ENCODE measurements at regions not wholly inside any gene's neighbourhood (a gene's known extent, or its start where the extent isn't known, plus 50 kb on each side); places are given as distances from the start of the nearest gene placed in this dataset.

DNA sequence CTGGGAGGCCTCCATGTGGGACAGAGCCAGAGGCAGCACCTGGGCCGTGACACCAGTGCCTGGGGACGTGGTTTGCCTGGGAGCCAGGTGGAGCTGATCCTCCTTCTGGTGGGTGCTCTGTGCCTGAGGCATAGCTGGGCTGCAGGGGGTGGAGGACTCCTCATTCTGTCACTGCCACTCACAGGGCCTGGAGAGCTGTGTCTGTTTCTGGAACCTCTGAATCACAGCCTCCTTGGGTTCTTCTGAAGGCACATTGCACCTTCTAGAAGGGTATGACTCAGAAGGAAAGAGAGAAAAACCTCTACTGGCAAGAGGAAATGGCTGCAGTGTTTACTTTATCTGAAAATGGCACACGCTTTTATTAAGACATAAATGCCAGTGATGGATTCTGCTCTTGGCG, 659.8 kb downstream of the VRK1 start:
- no peak for TF ChIP-seq YY1 (IDR thresholded peaks at IDR 0.05; ENCODE audit: low read depth)
- TF ChIP-seq, protein P1, sequence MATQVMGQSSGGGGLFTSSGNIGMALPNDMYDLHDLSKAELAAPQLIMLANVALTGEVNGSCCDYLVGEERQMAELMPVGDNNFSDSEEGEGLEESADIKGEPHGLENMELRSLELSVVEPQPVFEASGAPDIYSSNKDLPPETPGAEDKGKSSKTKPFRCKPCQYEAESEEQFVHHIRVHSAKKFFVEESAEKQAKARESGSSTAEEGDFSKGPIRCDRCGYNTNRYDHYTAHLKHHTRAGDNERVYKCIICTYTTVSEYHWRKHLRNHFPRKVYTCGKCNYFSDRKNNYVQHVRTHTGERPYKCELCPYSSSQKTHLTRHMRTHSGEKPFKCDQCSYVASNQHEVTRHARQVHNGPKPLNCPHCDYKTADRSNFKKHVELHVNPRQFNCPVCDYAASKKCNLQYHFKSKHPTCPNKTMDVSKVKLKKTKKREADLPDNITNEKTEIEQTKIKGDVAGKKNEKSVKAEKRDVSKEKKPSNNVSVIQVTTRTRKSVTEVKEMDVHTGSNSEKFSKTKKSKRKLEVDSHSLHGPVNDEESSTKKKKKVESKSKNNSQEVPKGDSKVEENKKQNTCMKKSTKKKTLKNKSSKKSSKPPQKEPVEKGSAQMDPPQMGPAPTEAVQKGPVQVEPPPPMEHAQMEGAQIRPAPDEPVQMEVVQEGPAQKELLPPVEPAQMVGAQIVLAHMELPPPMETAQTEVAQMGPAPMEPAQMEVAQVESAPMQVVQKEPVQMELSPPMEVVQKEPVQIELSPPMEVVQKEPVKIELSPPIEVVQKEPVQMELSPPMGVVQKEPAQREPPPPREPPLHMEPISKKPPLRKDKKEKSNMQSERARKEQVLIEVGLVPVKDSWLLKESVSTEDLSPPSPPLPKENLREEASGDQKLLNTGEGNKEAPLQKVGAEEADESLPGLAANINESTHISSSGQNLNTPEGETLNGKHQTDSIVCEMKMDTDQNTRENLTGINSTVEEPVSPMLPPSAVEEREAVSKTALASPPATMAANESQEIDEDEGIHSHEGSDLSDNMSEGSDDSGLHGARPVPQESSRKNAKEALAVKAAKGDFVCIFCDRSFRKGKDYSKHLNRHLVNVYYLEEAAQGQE (IDR thresholded peaks at IDR 0.05; ENCODE audit: low read depth): no peak
- no peak for TF ChIP-seq TAF1 (IDR thresholded peaks at IDR 0.05; ENCODE audit: low read depth)
- TF ChIP-seq CEBPB (IDR thresholded peaks at IDR 0.05): no peak
- TF ChIP-seq MAX (IDR thresholded peaks at IDR 0.05): no peak
- TF ChIP-seq FOXM1 (IDR thresholded peaks at IDR 0.05; ENCODE audit: borderline replicate concordance, low read depth): no peak
- TF ChIP-seq TEAD4 (IDR thresholded peaks at IDR 0.05): no peak
- TF ChIP-seq RAD21 (IDR thresholded peaks at IDR 0.05; ENCODE audit: low read depth): no peak
- TF ChIP-seq EP300 (IDR thresholded peaks at IDR 0.05; ENCODE audit: borderline replicate concordance): no peak
- no peak for TF ChIP-seq TCF12 (IDR thresholded peaks at IDR 0.05; ENCODE audit: low read depth)
- TF ChIP-seq, protein P2, sequence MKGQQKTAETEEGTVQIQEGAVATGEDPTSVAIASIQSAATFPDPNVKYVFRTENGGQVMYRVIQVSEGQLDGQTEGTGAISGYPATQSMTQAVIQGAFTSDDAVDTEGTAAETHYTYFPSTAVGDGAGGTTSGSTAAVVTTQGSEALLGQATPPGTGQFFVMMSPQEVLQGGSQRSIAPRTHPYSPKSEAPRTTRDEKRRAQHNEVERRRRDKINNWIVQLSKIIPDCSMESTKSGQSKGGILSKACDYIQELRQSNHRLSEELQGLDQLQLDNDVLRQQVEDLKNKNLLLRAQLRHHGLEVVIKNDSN (IDR thresholded peaks at IDR 0.05): no peak
- no peak for TF ChIP-seq EGR1 (IDR thresholded peaks at IDR 0.05)
